ENCODE measurements at regions not wholly inside any gene's neighbourhood (a gene's known extent, or its start where the extent isn't known, plus 50 kb on each side); places are given as distances from the start of the nearest gene placed in this dataset.

DNA sequence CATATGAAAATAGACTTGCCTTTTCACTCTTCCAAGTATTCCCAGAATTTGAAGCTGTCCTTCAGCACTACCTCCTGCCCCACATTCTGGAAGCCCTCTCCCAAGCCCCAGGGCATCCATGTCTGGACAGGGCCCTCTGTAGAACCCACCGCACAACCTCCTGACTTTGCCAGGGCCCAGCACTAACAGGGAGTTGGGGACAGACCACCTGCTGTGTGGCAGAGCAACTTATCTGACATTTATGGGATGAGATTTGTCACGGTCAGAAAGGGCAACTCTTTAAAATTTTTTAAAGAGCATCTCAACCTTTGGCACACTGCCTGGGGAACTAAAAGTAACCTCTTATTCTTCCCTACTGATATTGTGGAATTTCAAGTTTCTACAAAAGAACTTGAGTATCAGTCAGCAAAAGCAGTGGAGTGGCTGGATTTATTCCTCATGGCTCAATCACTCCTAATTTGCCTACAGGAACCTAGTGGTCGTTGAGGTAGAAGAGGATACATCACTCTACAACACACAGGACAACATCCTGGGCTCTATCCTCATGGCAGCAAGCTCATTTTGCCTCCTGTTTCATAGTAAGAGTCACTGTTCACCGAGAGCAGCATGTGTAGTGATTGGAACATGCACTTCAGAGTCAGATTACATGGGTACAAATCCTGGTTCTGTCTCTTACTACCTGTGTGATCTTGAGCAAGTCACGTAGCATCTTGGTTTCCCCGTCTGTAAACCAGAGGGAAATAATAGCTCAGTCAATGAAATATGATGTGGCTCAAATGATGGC lies 285.3 kb downstream of the ENC1 start:
- TF ChIP-seq, protein P1, sequence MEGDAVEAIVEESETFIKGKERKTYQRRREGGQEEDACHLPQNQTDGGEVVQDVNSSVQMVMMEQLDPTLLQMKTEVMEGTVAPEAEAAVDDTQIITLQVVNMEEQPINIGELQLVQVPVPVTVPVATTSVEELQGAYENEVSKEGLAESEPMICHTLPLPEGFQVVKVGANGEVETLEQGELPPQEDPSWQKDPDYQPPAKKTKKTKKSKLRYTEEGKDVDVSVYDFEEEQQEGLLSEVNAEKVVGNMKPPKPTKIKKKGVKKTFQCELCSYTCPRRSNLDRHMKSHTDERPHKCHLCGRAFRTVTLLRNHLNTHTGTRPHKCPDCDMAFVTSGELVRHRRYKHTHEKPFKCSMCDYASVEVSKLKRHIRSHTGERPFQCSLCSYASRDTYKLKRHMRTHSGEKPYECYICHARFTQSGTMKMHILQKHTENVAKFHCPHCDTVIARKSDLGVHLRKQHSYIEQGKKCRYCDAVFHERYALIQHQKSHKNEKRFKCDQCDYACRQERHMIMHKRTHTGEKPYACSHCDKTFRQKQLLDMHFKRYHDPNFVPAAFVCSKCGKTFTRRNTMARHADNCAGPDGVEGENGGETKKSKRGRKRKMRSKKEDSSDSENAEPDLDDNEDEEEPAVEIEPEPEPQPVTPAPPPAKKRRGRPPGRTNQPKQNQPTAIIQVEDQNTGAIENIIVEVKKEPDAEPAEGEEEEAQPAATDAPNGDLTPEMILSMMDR (IDR thresholded peaks at IDR 0.05; ENCODE audit: low read depth, low read length) = no peak
- H3K36me3 ChIP-seq = no peaks in the 10 kb centered on the region
- no peak for DNase-seq (ENCODE audit: low read depth in 1 of 2, low spot score in 1 of 2)

DNA sequence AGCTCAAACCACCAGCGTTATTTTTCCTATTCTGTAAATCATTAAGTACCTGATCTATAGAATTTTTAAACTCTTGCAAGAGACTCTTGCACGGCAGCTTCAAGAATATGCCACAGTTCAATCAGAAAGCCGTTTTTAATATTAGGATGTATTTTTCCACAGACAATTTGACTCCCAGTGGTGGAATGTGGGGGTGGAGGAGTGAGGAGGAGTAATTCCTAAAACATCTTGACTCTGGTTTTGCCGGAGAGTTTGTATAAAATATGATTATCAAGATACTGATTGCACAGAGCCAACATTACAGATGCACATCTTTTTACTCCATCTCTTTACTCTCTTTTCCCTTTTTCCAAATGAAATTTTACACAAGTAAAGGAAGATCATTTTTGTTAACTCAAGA lies 288.3 kb downstream of the ENC1 start:
- Histone ChIP-seq H3K9me3 (ENCODE audit: low read depth) (no peaks in the 10 kb centered on the region), H3K4me1 (ENCODE audit: low read depth) (no peaks in the 10 kb centered on the region), H3K4me3 (no peak overlapping the region), H3K27ac (no peak overlapping the region), H3K27me3 (no peaks in the 10 kb centered on the region), H3K36me3 (no peaks in the 10 kb centered on the region)
- TF ChIP-seq, protein P1 (IDR thresholded peaks at IDR 0.05; ENCODE audit: low read depth, low read length) = no peak
- no peak for DNase-seq (ENCODE audit: low read depth in 1 of 2, low spot score in 1 of 2)

More for the DNA sequence above, 285.3 kb downstream of the ENC1 start:
- Histone ChIP-seq H3K4me1 (ENCODE audit: low read depth) (no peaks in the 10 kb centered on the region), H3K27me3 (no peaks in the 10 kb centered on the region), H3K27ac (no peak overlapping the region), H3K9me3 (ENCODE audit: low read depth) (no peaks in the 10 kb centered on the region), H3K4me3 (no peak overlapping the region)

DNA sequence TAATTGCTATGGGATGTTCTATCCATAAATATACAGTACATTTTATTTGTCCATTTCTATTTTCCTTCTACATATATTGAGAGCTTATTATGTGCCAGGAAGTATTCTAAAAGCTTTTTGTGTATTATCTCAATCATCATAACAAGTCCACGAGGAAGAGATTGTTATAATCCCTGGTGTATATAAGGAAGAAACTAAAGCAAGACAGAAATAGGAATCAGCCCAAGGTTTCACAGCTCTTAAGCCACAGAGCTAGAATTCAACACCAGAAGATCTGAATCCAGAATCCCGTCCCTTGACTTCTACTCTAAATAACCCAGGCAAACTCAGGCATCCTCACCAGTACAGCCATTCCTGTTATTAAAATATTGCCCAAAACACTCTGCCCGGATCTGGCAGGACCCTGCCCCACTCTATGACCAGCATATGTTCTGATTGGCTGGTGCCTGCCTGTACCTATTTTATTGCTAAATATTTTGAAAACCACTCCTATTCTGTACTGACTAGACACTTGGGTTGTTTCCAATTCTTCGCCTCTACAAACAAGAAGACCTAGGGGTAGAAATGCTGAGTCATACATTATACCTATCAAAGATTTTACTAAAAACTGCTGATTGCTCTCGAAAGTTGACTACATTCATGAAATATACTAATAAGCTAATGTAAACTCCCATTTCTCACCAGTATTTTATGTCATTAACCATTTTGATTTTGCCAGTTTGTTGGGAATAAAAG lies 297.4 kb downstream of the ENC1 start:
- DNase-seq (ENCODE audit: low read depth in 1 of 2, low spot score in 1 of 2) = peak in 1 of 2 donors; percentile 41
- H3K36me3 ChIP-seq = no peaks in the 10 kb centered on the region

DNA sequence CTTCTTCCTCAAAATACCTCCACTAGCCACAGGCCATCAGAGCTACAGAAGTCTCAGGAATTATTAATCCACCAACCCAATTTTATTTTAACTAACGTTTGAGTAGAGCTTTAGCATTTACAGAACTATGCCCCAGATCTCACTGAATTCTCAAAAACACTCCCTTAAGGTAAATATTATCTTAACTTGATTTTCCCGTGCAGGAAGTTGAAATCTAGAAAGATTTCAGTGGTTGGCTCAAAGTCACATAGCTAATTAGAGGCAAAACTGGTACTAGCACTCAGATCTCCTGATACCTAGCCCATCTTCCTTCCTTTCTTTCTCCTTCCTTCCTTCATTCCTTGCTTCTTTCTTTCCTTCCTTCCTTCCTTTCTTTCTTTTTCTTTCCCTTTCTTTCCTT lies 298.3 kb downstream of the ENC1 start:
- no peaks in the 10 kb centered on the region for H3K27me3 ChIP-seq
- TF ChIP-seq, protein P1 (IDR thresholded peaks at IDR 0.05; ENCODE audit: low read depth, low read length) = no peak

More for the DNA sequence above, 297.4 kb downstream of the ENC1 start:
- H3K9me3 ChIP-seq (ENCODE audit: low read depth) = no peaks in the 10 kb centered on the region
- H3K27ac ChIP-seq = no peak overlapping the region
- H3K27me3 ChIP-seq = no peaks in the 10 kb centered on the region
- TF ChIP-seq, protein P1 (IDR thresholded peaks at IDR 0.05; ENCODE audit: low read depth, low read length) = no peak
- H3K4me3 ChIP-seq = no peak overlapping the region
- no peaks in the 10 kb centered on the region for H3K4me1 ChIP-seq (ENCODE audit: low read depth)

DNA sequence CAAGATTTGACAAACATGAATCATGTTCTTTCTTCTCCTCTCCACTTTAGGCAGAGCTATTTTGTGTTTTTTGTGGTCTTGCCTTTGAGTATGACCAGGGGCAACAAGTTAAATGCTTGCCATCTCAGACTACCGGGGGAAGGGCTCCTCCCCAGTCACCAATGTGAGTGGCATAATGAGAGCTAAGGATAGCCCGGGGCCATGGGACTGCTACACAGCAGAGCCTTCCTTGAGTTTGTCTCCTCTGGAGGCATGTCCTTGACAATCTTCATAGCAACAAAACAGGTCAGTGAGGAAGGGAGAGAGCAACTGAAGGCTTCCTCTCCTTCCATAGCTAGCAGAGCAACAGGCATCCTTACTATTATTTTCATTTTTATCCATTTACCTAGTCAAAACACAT lies 299.3 kb downstream of the ENC1 start:
- Histone ChIP-seq H3K27me3 (no peaks in the 10 kb centered on the region), H3K4me1 (ENCODE audit: low read depth) (peaks cover 5% of the 10 kb centered on the region), H3K9me3 (ENCODE audit: low read depth) (no peaks in the 10 kb centered on the region), H3K27ac (no peak overlapping the region), H3K4me3 (no peak overlapping the region), H3K36me3 (no peaks in the 10 kb centered on the region)
- DNase-seq (ENCODE audit: low read depth in 1 of 2, low spot score in 1 of 2) = no peak
- TF ChIP-seq, protein P1 (IDR thresholded peaks at IDR 0.05; ENCODE audit: low read depth, low read length) = no peak

More for the DNA sequence above, 298.3 kb downstream of the ENC1 start:
- H3K27ac ChIP-seq = no peak overlapping the region
- H3K4me3 ChIP-seq = no peak overlapping the region
- no peaks in the 10 kb centered on the region for H3K9me3 ChIP-seq (ENCODE audit: low read depth)
- no peak for DNase-seq (ENCODE audit: low read depth in 1 of 2, low spot score in 1 of 2)
- no peaks in the 10 kb centered on the region for H3K4me1 ChIP-seq (ENCODE audit: low read depth)
- H3K36me3 ChIP-seq = no peaks in the 10 kb centered on the region

Measured in cardiac muscle cell (in vitro differentiated cells and primary cell).